GM19438 (cell line): ENCODE measurements at regions not wholly inside any gene's neighbourhood (a gene's known extent, or its start where the extent isn't known, plus 50 kb on each side); places are given as distances from the start of the nearest gene placed in this dataset.

ENCODE experiments used
- ATAC-seq: cut with Tn5 transposase; IDR thresholded peaks from one replicate; pipeline ENCODE4 v1.9.1; 2021; ENCODE audit warnings: low read depth; ENCODE audit not compliant: unreplicated experiment

DNA sequence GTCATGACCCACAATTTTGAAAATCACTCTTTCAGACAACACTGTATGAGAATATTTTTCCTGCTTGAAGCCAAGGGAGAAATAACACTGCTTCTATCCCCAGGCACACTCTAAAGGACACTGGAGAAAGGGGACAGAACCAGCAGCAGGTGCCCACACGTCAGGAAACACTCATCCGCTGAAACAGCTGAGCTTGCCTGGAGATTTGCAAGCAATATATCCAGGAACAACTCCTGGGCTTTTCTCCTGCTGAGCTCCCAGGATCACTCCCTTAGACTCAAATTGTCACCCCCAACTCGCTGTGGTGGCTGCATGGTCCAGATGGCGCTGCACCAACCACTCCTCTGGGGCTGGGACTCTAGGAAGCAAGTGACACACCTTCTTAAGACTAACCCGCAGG, 186.7 kb downstream of the ARL4C start:
- ATAC-seq, result no peak

DNA sequence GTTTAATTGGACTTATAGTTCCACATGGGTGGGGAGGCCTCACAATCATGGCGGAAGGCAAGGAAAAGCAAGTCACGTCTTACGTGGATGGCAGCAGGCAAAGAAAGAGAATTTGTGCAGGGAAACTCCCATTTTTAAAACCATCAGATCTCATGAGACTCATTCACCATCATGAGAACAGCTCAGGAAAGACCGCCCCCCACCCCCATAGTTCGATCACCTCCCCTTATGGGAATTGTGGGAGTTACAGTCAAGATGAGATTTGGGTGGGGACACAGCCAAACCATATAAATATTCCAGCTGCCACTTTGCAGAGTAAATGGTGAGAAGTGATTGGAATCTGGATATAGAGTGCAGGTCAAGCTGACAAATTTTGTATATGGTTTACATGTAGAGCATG, 187.4 kb downstream of the ARL4C start:
- ATAC-seq, result no peak

DNA sequence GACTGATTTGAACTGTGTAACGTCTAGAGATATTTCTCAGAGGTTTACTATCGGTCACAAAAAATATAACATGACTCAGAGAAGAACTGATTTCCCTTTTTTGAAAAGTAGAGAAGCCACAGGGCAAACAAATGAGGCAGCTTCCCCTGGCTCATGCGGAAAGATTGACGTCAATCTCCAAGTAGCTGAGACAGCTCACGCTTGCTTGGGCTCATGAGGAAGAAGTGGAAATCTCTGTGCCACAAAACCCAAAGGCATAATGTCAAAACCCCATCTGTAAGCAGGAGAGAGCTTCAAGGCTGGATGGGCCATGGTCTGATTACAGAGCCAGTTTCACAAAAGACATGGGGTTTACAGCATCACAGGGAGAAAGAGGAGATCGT, 188.1 kb downstream of the ARL4C start:
- peak; percentile 72 for ATAC-seq

DNA sequence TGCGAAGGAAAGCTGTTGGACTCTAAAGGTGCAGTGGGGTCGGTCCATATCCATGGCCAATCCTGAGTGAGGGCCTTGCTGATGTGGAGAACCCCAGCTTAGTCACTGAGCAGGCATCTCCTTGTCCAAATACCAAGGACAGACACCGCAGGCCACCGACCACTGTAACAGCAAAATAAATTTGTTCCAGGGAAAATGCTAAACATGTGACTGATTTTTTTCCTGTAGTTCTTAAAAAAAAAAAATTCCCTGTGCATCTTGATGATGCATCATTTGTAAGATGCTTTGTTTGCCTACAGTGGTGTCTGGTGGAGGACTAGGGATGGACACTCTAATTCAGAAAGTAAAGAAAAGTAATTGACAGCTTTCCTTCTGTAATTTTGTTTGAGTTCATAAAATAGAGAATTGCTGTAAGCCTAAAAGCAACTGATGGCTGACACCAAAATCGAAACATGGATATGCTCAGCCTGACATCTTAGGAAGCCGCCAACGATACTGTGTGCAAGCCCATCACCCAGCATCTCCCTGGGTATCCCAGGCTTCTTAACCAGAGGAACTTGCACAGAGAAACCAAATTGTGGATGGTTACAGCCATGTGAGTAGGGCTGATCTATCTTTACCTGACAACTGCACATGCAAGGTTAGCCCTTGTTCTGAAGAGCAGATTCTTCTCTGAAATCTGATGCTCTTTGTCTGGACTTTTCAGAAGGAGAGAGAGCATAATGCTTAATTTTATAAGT, 188.6 kb downstream of the ARL4C start:
- ATAC-seq, result no peak

DNA sequence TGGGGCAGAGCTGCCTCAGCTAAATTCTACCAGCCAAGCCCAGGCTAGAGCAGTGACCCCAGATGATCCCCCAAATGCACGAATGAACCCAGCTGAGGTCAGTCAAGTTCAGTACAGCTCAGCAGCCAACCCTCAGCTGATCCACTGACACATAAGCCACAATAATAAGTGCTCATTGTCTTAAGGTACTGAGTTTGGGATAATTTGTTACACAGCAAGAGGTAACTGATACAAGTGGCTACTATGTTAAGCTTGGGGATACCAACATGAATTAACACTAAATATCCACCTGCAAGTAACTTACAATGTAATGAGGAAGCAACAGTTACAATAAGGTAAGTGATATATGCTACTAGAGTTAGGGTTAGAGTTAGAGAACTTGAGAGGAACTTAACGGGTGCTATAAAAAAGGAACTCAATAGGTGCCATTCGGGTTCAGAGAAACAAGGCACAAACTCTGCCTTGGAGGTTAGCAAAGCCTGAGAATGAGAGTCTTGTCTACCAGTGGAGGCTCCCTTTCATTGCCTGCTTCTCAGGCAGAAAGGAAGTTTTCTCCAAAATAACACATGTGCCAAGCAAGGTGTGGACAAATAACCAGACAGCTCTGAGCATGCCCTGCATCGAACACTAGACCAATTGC, 189.4 kb downstream of the ARL4C start:
- ATAC-seq, result no peak

DNA sequence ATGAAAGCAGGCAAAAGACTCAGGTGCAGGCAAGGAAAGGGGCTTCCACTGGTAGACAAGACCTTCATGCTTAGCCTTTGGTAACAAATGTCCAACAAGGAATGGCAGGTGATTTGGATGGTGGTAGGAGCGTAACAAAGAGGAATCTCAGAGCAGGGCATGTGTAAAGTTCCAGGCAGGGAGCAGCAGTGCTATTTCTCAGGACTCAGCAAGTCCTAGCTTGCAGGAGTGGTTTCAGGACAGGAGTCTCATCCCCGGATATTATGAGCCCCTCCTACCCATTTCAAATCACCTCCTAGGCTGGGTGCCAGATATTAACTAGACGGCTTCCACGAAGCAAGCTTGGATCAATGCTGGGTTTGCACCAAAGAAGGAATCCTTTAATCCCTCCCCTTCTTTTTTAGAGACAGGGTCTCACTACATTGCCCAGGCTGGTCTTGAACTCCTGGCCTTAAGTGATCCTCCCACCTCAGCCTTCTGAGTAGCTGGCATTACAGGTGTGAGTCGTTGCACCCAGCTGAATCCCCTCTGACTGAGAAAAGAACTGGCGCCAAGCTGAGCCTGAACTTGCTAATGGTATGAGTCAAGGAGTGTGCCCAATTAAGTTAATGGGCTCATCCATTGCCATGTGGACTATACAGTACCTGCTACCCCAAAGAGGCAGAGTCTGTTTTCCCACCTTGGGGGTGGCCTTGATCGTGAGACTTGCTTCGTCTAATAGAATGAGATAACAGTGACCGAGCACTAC, 190.3 kb downstream of the ARL4C start:
- no peak for ATAC-seq

DNA sequence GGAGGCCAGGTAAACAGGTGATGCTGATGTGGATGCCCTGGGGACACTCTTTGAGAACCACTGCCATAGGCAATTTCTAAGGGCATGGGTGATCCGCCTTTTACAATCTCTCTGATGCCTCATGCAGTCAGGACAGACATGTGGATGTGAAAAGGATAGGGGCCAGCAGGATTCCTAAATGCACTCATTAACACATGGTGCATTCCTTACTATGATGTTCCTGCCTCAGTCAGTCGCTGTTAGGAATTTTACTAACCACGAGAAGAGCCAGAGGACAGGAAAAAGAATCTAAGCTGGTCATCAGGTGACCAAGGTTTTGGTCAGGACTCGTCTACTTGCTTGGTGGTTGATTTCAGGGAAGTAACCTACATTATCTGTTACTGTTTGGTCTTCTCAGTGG, 191.0 kb downstream of the ARL4C start:
- no peak for ATAC-seq

DNA sequence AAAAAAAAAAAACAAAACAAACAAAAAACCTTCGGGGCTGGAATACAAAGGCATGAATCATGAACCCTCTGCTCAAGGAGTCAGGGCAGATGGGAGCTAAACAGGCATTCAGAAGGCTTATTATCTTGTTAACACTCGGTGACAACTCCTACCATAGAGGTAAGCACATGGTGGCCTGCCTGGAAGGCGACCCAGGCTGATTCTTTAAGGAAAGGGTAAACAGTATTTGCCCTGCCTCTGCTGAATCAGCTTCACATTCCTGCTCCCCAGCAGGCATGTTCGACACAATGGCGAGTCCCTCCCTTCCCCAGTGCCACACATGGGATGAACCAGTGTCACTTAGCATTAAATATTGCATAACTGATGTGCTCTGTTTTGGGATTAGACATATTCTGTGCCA, 191.9 kb downstream of the ARL4C start:
- ATAC-seq, result no peak

DNA sequence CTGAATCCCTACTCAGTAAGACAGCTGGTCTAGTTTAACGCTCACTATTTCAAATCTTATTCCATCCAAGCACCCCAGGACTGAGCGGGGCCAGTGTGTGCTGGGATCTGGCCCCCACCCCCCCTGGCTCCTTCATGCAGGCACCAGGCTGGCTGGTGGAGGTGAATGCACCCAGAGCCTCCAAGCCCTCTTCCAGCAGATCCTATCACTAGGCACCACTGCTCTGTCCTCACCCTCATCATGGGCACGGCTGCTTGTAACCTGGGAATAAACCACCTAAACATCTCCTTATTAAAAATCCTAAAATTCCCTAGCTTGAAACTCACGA, 194.3 kb downstream of the ARL4C start:
- no peak for ATAC-seq

DNA sequence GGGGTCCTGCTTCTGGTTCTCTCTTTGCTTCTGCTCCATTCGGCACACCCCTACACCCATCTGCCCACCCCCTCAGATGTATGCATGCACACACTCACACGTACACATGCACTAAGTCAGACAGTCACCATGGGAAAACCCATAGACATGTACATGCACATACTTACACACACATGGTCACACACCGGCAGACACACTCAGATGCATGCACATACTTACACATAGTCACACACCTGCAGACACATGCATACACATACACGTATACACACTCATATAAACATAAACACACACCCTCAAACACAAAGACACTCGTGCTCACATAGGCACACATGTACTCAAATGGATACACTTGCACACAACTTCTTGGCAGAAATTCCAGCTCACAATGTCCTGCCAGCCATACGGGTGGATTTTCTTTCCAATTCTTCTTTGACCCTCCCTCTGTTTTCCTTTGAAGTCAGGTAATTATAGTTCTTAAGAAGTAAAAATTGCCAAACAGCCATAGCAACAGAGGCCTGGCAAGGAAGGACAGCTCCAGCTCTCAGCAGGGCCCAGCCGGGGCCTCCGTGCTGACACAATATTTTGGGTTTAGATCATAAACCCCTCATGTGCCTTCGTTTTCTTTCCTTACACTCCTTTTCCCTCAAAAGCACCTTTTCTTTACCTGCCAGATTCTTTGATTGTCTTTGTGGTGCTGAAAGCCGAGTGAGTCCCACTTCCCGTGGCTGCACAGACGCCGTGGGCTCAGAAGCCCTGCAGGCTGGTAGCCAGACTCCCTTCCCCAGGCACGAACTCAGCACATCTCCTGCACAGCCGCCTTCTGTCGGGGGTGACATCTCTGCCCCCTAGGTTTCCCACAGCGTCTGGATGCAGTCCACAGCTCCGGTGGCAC, 195.7 kb downstream of the ARL4C start:
- no peak for ATAC-seq

DNA sequence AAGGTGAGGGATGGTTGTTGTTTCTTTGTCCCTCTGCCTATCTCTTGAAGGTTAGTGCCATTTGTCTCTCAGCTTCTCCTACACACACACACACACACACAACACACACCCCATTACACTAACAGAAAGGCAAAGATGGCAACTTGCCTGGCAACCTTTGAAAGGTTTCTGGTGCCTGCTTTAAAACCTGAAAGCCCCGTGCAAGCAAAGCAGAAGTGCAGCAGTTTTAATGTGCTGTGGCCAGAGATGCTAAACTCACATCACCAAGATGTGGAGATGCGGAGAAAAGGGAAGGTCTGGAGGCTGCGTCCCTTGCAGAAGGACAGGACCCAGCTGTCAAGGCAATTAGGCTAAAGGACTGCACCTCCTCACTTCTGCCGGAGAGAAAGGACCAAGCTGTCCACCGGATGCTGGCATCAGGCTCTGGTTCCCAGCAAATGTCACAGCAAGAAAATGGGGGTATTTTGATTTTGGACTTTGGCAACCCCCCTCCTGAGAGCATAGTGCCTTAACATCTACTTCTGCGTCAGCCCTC, 196.4 kb downstream of the ARL4C start:
- no peak for ATAC-seq

DNA sequence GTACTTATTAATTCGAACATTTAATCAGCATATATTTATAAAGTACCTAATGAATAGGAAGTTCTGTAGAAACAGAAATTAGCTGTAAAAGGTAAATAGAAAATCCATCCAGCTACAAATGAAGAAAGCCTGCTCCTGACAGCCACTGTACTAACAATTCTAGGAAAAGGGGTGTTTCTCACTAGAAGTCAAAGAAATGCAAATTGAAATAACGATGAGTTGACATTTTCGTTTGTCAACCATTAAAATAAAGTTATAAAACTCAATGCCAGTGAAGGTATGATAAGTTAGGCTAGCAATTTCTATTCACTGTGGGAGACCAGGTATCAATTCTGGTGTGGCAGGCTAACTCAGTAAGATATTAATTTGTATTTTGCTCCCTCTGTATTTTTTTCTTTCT, 198.0 kb downstream of the ARL4C start:
- no peak for ATAC-seq

DNA sequence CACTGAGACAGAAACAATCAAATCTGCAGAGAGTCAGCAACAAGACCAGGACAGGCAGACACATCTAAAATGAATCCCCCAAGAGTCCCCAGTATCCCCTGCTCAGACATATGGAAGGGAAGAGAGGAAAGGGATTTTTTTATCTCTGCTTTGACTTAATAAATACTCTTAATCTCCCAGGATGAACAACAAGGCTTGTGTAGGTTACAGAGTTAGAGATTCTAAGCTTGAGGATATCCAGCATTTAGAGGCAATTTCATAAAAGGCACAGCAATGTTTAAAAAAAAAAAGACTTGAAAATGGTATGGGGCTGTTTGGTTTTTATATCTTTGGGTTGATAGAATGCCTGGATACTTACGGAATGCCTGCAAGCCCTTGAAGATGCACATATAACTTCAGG, 199.9 kb downstream of the ARL4C start:
- ATAC-seq, result no peak

DNA sequence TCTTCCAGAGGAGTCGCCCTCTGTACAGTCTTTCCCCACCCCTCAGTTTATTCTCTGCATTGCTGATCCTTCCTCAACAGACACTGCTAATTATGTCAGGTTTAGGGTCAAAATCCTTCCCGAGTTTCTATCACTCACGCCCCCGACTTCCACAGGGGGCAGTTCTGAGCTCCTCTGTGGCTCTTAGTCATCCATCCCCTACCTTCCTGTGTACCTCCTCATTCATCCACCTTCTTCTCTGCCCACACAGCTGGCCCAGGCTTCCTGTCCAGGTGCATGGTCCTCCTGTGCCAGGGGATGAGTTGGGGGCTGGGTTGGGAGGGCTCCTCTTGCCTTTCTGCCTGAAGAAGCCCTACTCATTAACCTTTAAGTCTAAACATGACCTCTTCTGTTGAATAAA, 202.9 kb downstream of the ARL4C start:
- ATAC-seq, result no peak

DNA sequence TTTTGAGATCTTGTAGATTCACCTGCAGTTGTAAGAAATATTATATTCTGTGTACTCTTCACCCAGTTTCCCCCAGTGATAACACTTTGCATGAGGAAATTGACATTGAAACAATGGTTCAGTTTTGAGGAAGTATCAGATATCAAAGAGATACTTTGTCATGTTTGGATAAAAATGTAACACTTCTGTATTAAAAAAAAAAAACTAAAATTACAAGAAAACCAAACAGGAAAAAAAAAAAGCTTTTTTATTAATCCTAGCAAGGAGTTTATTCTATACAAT, 204.0 kb downstream of the ARL4C start:
- no peak for ATAC-seq

DNA sequence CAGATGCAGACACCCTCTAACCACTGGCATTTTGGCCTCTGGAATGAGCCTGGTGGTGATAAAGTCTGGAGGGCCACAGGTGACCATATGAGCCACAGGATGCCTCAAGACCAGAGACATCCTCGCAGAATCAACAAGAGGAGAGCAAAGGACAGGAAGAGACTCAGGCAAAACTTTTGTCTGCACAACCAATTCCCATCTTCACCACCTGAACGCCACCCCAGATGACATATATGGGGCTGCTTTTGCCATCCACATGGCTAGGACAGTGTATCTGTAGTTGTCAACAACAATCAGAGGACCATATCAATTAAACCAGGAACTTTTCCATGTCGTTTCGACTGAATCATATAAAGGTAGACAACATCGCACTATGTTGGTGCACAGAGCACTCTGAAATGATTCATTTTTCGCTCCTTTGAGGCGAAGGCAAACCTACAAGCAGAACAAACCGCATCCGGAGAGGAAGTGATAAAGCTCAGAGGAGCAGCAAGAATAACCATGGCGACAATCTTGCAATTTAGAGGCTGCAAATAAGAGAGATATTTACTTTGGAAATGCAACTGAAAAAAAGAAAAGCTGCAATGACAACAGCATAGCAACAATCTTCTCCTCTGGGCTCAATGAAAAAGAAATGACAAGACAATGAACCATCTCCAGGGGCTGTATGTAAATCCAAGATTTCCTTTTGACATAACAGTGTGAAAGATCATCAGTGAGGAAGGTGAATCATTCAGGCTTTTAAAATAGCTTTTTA, 204.5 kb downstream of the ARL4C start:
- ATAC-seq, result peak; percentile 66

DNA sequence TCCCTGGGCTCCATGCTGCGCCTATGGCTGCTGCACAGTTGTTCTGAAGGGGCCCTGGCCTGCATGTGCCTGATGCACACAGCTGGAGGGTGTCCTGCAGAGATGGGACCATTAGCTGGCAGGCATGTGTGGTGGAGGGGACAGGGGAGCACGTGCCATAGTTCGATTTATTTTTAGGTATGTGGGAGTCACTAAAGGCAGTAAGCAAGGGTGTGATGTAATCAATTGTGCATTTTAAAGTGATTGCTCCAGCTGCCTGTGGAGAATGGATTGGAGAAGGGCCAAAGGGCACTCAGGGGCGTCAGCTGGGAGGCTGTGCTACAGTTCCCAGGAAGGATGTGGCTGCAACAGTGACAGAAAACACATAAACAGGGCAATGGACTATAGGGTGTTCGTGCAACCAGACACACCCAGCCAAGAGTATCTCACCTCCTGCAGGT, 205.1 kb downstream of the ARL4C start:
- peak; percentile 37 for ATAC-seq

DNA sequence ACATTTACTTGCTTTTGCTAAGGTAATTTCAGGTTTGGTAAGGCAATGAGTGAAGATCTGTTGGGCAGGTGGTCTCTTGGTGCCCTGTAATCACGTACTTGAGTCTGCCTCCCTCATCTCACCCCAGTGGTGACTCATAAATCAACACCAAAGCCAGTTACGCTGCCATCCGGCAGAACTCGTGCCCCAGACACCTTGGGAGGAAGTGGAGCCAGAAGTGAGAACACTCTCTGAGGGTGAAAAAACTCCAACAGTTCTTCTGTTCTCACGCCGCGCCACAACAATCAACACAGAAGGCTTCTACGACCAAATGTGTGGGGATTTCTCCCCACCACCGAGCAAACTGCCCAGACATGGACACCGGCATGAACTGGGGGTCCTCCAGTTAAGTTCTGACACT, 206.2 kb downstream of the ARL4C start:
- peak; percentile 44 for ATAC-seq

DNA sequence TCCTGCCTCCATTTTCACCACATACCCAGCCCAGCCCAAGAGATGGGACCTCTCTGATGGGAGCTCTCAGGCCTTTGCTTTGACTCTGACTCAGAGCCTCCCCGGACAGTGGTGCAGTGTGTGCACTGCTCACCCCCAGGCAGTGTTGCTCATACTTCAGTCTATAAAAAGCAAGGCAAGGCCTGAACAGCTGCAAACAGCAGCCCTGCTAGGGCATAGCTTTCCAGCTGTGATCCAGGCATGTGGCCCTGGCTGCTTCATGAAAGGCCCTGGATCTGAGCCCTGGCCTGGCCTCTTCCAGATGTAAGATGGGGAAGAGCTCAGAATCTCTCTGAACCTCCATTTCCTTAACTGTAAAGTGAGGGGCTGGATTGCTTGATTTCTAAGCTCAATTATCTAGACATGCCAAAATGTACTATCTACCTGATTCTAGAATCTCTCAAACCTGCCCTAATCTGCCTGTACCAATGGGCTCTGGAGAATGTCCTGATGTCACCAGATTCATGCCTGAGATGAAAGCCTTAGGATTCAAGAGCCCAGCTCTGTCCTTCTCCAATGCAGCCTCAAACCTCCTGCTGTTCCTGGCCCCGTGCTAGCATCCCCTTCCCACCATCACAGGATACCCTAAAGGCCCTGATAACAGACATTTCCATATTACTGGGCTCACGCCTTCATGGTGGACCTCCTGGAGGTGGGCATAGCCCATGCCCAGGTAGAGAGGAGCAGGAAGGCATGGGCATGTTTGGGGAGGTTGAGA, 206.9 kb downstream of the ARL4C start:
- no peak for ATAC-seq
